ENCODE measurements at regions not wholly inside any gene's neighbourhood (a gene's known extent, or its start where the extent isn't known, plus 50 kb on each side); places are given as distances from the start of the nearest gene placed in this dataset.

DNA sequence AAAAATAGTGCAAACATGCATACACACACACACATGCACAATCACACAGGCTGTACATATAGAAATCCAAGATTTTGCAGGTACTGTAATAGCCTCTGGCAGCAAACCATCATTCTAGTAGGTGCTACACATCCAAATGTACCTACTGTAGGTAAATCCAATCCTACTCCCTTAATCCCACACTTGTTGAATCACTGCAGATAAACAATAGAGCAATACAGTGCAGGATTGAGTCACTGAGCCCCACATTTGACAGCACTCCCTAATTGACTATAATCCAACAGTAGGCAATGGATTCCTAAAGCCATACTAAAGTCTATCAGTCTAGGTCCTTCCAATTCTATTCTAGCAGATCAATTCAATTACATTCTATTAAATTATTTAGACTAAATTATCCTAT is 1640.5 kb upstream of the CDH9 start:
- no peak for TF ChIP-seq EZH2phosphoT487 (IDR thresholded peaks at IDR 0.05; ENCODE audit: borderline replicate concordance, low read depth, low read length)
- TF ChIP-seq, protein P1, sequence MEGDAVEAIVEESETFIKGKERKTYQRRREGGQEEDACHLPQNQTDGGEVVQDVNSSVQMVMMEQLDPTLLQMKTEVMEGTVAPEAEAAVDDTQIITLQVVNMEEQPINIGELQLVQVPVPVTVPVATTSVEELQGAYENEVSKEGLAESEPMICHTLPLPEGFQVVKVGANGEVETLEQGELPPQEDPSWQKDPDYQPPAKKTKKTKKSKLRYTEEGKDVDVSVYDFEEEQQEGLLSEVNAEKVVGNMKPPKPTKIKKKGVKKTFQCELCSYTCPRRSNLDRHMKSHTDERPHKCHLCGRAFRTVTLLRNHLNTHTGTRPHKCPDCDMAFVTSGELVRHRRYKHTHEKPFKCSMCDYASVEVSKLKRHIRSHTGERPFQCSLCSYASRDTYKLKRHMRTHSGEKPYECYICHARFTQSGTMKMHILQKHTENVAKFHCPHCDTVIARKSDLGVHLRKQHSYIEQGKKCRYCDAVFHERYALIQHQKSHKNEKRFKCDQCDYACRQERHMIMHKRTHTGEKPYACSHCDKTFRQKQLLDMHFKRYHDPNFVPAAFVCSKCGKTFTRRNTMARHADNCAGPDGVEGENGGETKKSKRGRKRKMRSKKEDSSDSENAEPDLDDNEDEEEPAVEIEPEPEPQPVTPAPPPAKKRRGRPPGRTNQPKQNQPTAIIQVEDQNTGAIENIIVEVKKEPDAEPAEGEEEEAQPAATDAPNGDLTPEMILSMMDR (conservative IDR thresholded peaks at IDR 0.05; ENCODE audit: low read length): no peak

Data from OCI-LY7 (cell line).